ENCODE measurements at regions not wholly inside any gene's neighbourhood (a gene's known extent, or its start where the extent isn't known, plus 50 kb on each side); places are given as distances from the start of the nearest gene placed in this dataset.

GRCh38 chr3:72536206-72536877, 311.9 kb downstream of the SHQ1 start:
- Histone ChIP-seq H3K27ac (ENCODE audit: low read depth, low read length) (peak overlapping the region; percentile 74), H3K36me3 (ENCODE audit: control insufficient read depth, insufficient read depth, low read length) (no peaks in the 10 kb centered on the region), H3K4me3 (ENCODE audit: low read depth, low read length) (no peak overlapping the region), H3K9me3 (ENCODE audit: control insufficient read depth, insufficient read depth, low read length) (no peaks in the 10 kb centered on the region), H3K4me1 (ENCODE audit: control insufficient read depth, insufficient read depth, low read length) (peaks cover 20% of the 10 kb centered on the region), H3K9ac (ENCODE audit: low read depth, low read length) (no peak overlapping the region), H3K27me3 (ENCODE audit: control insufficient read depth, insufficient read depth, low read length) (peaks cover 24% of the 10 kb centered on the region)

- Histone ChIP-seq H3K27ac (ENCODE audit: low read depth, low read length) (peak overlapping the region; percentile 74), H3K27me3 (ENCODE audit: control insufficient read depth, insufficient read depth, low read length) (peaks cover 24% of the 10 kb centered on the region), H3K4me3 (ENCODE audit: low read depth, low read length) (no peak overlapping the region), H3K4me1 (ENCODE audit: control insufficient read depth, insufficient read depth, low read length) (peaks cover 20% of the 10 kb centered on the region), H3K9me3 (ENCODE audit: control insufficient read depth, insufficient read depth, low read length) (no peaks in the 10 kb centered on the region), H3K9ac (ENCODE audit: low read depth, low read length) (no peak overlapping the region), H3K36me3 (ENCODE audit: control insufficient read depth, insufficient read depth, low read length) (no peaks in the 10 kb centered on the region)
These were observed 312.5 kb downstream of the SHQ1 start for GRCh38 chr3:72535772-72536171.

- Histone ChIP-seq H3K36me3 (ENCODE audit: control insufficient read depth, insufficient read depth, low read length) (no peaks in the 10 kb centered on the region), H3K4me1 (ENCODE audit: control insufficient read depth, insufficient read depth, low read length) (peaks cover 20% of the 10 kb centered on the region), H3K4me3 (ENCODE audit: low read depth, low read length) (no peak overlapping the region), H3K27ac (ENCODE audit: low read depth, low read length) (no peak overlapping the region), H3K9ac (ENCODE audit: low read depth, low read length) (no peak overlapping the region), H3K27me3 (ENCODE audit: control insufficient read depth, insufficient read depth, low read length) (peaks cover 24% of the 10 kb centered on the region), H3K9me3 (ENCODE audit: control insufficient read depth, insufficient read depth, low read length) (no peaks in the 10 kb centered on the region)
These were observed 314.4 kb downstream of the SHQ1 start for GRCh38 chr3:72533591-72534473.

- Histone ChIP-seq H3K27me3 (ENCODE audit: control insufficient read depth, insufficient read depth, low read length) (peaks cover 24% of the 10 kb centered on the region), H3K36me3 (ENCODE audit: control insufficient read depth, insufficient read depth, low read length) (no peaks in the 10 kb centered on the region), H3K4me1 (ENCODE audit: control insufficient read depth, insufficient read depth, low read length) (peaks cover 3% of the 10 kb centered on the region; the same call in 1 of the 2 replicates), H3K9ac (ENCODE audit: low read depth, low read length) (no peak overlapping the region), H3K9me3 (ENCODE audit: control insufficient read depth, insufficient read depth, low read length) (no peaks in the 10 kb centered on the region), H3K27ac (ENCODE audit: low read depth, low read length) (no peak overlapping the region), H3K4me3 (ENCODE audit: low read depth, low read length) (no peak overlapping the region)
These were observed 317.8 kb downstream of the SHQ1 start for GRCh38 chr3:72530426-72530825.

GRCh38 chr3:72529081-72529480, 319.2 kb downstream of the SHQ1 start:
- peaks cover 16% of the 10 kb centered on the region; the same call in 1 of the 2 replicates for H3K27me3 ChIP-seq (ENCODE audit: control insufficient read depth, insufficient read depth, low read length)
- peaks cover 3% of the 10 kb centered on the region; the same call in 1 of the 2 replicates for H3K4me1 ChIP-seq (ENCODE audit: control insufficient read depth, insufficient read depth, low read length)
- no peaks in the 10 kb centered on the region for H3K9me3 ChIP-seq (ENCODE audit: control insufficient read depth, insufficient read depth, low read length)
- no peak overlapping the region for H3K27ac ChIP-seq (ENCODE audit: low read depth, low read length)
- no peak overlapping the region for H3K9ac ChIP-seq (ENCODE audit: low read depth, low read length)
- no peak overlapping the region for H3K4me3 ChIP-seq (ENCODE audit: low read depth, low read length)
- H3K36me3 ChIP-seq (ENCODE audit: control insufficient read depth, insufficient read depth, low read length): no peaks in the 10 kb centered on the region

- Histone ChIP-seq H3K4me3 (ENCODE audit: low read depth, low read length) (no peak overlapping the region), H3K9ac (ENCODE audit: low read depth, low read length) (no peak overlapping the region), H3K9me3 (ENCODE audit: control insufficient read depth, insufficient read depth, low read length) (no peaks in the 10 kb centered on the region), H3K4me1 (ENCODE audit: control insufficient read depth, insufficient read depth, low read length) (no peaks in the 10 kb centered on the region), H3K27ac (ENCODE audit: low read depth, low read length) (no peak overlapping the region), H3K27me3 (ENCODE audit: control insufficient read depth, insufficient read depth, low read length) (no peaks in the 10 kb centered on the region), H3K36me3 (ENCODE audit: control insufficient read depth, insufficient read depth, low read length) (no peaks in the 10 kb centered on the region)
These were observed 324.7 kb downstream of the SHQ1 start for GRCh38 chr3:72523429-72524151.

- H3K9ac ChIP-seq (ENCODE audit: low read depth, low read length): no peak overlapping the region
- no peak overlapping the region for H3K27ac ChIP-seq (ENCODE audit: low read depth, low read length)
- no peaks in the 10 kb centered on the region for H3K9me3 ChIP-seq (ENCODE audit: control insufficient read depth, insufficient read depth, low read length)
- H3K4me3 ChIP-seq (ENCODE audit: low read depth, low read length): no peak overlapping the region
- no peaks in the 10 kb centered on the region for H3K27me3 ChIP-seq (ENCODE audit: control insufficient read depth, insufficient read depth, low read length)
- H3K36me3 ChIP-seq (ENCODE audit: control insufficient read depth, insufficient read depth, low read length): no peaks in the 10 kb centered on the region
- H3K4me1 ChIP-seq (ENCODE audit: control insufficient read depth, insufficient read depth, low read length): no peaks in the 10 kb centered on the region
These were observed 327.4 kb downstream of the SHQ1 start for GRCh38 chr3:72520690-72521308.

GRCh38 chr3:72519946-72520604, 328.2 kb downstream of the SHQ1 start:
- Histone ChIP-seq H3K27me3 (ENCODE audit: control insufficient read depth, insufficient read depth, low read length) (no peaks in the 10 kb centered on the region), H3K36me3 (ENCODE audit: control insufficient read depth, insufficient read depth, low read length) (no peaks in the 10 kb centered on the region), H3K4me3 (ENCODE audit: low read depth, low read length) (no peak overlapping the region), H3K9ac (ENCODE audit: low read depth, low read length) (no peak overlapping the region), H3K9me3 (ENCODE audit: control insufficient read depth, insufficient read depth, low read length) (no peaks in the 10 kb centered on the region), H3K27ac (ENCODE audit: low read depth, low read length) (no peak overlapping the region), H3K4me1 (ENCODE audit: control insufficient read depth, insufficient read depth, low read length) (no peaks in the 10 kb centered on the region)

- no peak overlapping the region for H3K9ac ChIP-seq (ENCODE audit: low read depth, low read length)
- H3K36me3 ChIP-seq (ENCODE audit: control insufficient read depth, insufficient read depth, low read length): no peaks in the 10 kb centered on the region
These were observed 330.3 kb downstream of the SHQ1 start for GRCh38 chr3:72517921-72518424.

GRCh38 chr3:72517336-72517735, 330.9 kb downstream of the SHQ1 start:
- no peak overlapping the region for H3K27ac ChIP-seq (ENCODE audit: low read depth, low read length)
- no peaks in the 10 kb centered on the region for H3K4me1 ChIP-seq (ENCODE audit: control insufficient read depth, insufficient read depth, low read length)
- no peak overlapping the region for H3K9ac ChIP-seq (ENCODE audit: low read depth, low read length)
- no peaks in the 10 kb centered on the region for H3K36me3 ChIP-seq (ENCODE audit: control insufficient read depth, insufficient read depth, low read length)
- H3K27me3 ChIP-seq (ENCODE audit: control insufficient read depth, insufficient read depth, low read length): no peaks in the 10 kb centered on the region
- no peaks in the 10 kb centered on the region for H3K9me3 ChIP-seq (ENCODE audit: control insufficient read depth, insufficient read depth, low read length)
- H3K4me3 ChIP-seq (ENCODE audit: low read depth, low read length): no peak overlapping the region

More at GRCh38 chr3:72517921-72518424, 330.3 kb downstream of the SHQ1 start:
- H3K4me3 ChIP-seq (ENCODE audit: low read depth, low read length): no peak overlapping the region
- H3K27me3 ChIP-seq (ENCODE audit: control insufficient read depth, insufficient read depth, low read length): no peaks in the 10 kb centered on the region
- H3K27ac ChIP-seq (ENCODE audit: low read depth, low read length): no peak overlapping the region
- H3K4me1 ChIP-seq (ENCODE audit: control insufficient read depth, insufficient read depth, low read length): no peaks in the 10 kb centered on the region
- H3K9me3 ChIP-seq (ENCODE audit: control insufficient read depth, insufficient read depth, low read length): no peaks in the 10 kb centered on the region

Measured in HUES48 (cell line).